CD4-positive, CD25-positive, alpha-beta regulatory T cell (primary cell): ENCODE measurements at regions not wholly inside any gene's neighbourhood (a gene's known extent, or its start where the extent isn't known, plus 50 kb on each side); places are given as distances from the start of the nearest gene placed in this dataset.

Experiments
- ATAC-seq, 2 donors: fragments of 150-1000 bp; cut with Tn5 transposase; one replicate each; pipeline ENCODE4 v1.10.0; 2021; ENCODE audit warnings: low read depth in 2 of 2, moderate number of reproducible peaks in 2 of 2, moderate library complexity in 1 of 2
- DNase-seq, 3 donors: peaks; one replicate each; pipeline versions ENCODE4 v3.0.0 to v3.0.0-alpha.2; 2012 to 2022; ENCODE audit warnings: mixed read lengths in 1 of 3
- H3K27ac ChIP-seq: one replicate; pipeline ENCODE4 v1.7.0; 2013; ENCODE audit warnings: mild to moderate bottlenecking, low read length; ENCODE audit not compliant: insufficient read depth, poor library complexity, severe bottlenecking
- H3K27me3 ChIP-seq: one replicate; pipeline ENCODE4 v1.7.0; 2013; ENCODE audit warnings: low read length; ENCODE audit not compliant: control insufficient read depth, insufficient read depth
- H3K36me3 ChIP-seq: one replicate; pipeline ENCODE4 v1.7.0; 2013; ENCODE audit warnings: mild to moderate bottlenecking, low read length, moderate library complexity; ENCODE audit not compliant: control insufficient read depth, insufficient read depth
- H3K4me1 ChIP-seq: 2 replicates; pipeline ENCODE4 v1.7.0; 2013; ENCODE audit warnings: mild to moderate bottlenecking, low read length; ENCODE audit not compliant: insufficient read depth, control insufficient read depth, poor library complexity, severe bottlenecking
- H3K4me3 ChIP-seq: one replicate; pipeline ENCODE4 v1.7.0; 2013; ENCODE audit warnings: low read depth, mild to moderate bottlenecking, low read length, moderate library complexity
- H3K9me3 ChIP-seq, 2 experiments: 1 replicate in 1 of 2; 2 replicates in 1 of 2; pipeline ENCODE4 v1.7.0; 2013; ENCODE audit warnings: low read length in 2 of 2, mild to moderate bottlenecking in 1 of 2, moderate library complexity in 1 of 2; ENCODE audit not compliant: control insufficient read depth in 2 of 2
- H3K27ac Mint-ChIP-seq, 3 donors: one replicate each; pipeline ENCODE4 v1.8.0; 2020 to 2022; ENCODE audit warnings: mild to moderate bottlenecking in 3 of 3, mixed read lengths in 3 of 3, moderate library complexity in 2 of 3
- H3K27me3 Mint-ChIP-seq: one replicate; pipeline ENCODE4 v1.8.0; 2022; ENCODE audit warnings: mild to moderate bottlenecking, mixed read lengths
- H3K36me3 Mint-ChIP-seq: one replicate; pipeline ENCODE4 v1.8.0; 2020; ENCODE audit warnings: mixed read lengths
- H3K4me1 Mint-ChIP-seq, 4 donors: one replicate each; pipeline ENCODE4 v1.8.0; 2020 to 2022; ENCODE audit warnings: mixed read lengths in 4 of 4, mild to moderate bottlenecking in 1 of 4
- H3K4me3 Mint-ChIP-seq, 4 donors: one replicate each; pipeline ENCODE4 v1.8.0; 2020 to 2022; ENCODE audit warnings: mild to moderate bottlenecking in 4 of 4, mixed read lengths in 4 of 4, moderate library complexity in 3 of 4
- H3K9me3 Mint-ChIP-seq, 7 donors: one replicate each; pipeline ENCODE4 v1.8.0; 2020 to 2022; ENCODE audit warnings: mixed read lengths in 7 of 7, mild to moderate bottlenecking in 3 of 7, moderate library complexity in 2 of 7

DNA sequence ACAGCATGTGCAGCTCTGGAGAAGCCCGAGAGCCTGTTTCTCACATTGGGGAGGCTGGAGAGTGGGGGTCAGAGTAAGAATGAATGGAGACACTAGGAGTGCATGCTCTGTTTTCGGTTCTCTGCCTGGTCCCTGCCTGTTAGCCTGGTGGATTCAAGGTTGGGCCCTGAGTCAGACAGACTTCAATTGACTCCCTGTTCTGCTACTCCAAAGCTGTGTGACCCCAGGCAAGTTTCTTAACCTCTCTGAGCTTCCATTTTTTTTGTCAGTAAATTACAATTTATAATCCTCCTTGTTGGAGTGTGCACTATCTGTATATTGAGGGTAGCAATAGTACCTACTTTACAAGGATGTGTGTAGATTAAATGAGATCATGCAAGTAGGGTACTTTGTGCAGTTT is 102.6 kb upstream of the ESRRB start:
- no peak overlapping the region for H3K4me3 ChIP-seq
- no peak overlapping the region for H3K27ac Mint-ChIP-seq
- H3K36me3 Mint-ChIP-seq: no peaks in the 10 kb centered on the region
- no peak overlapping the region for H3K4me3 Mint-ChIP-seq
- H3K27me3 Mint-ChIP-seq: peaks cover 4% of the 10 kb centered on the region
- ATAC-seq: no peak
- H3K36me3 ChIP-seq: no peaks in the 10 kb centered on the region
- no peak for DNase-seq
- H3K4me1 ChIP-seq: no peaks in the 10 kb centered on the region
- H3K4me1 Mint-ChIP-seq: no peaks in the 10 kb centered on the region
- no peaks in the 10 kb centered on the region for H3K9me3 ChIP-seq
- H3K9me3 Mint-ChIP-seq: peaks cover 0 to 2% (median 0%) of the 10 kb centered on the region in 7 donors
- H3K27me3 ChIP-seq: no peaks in the 10 kb centered on the region
- no peak overlapping the region for H3K27ac ChIP-seq

DNA sequence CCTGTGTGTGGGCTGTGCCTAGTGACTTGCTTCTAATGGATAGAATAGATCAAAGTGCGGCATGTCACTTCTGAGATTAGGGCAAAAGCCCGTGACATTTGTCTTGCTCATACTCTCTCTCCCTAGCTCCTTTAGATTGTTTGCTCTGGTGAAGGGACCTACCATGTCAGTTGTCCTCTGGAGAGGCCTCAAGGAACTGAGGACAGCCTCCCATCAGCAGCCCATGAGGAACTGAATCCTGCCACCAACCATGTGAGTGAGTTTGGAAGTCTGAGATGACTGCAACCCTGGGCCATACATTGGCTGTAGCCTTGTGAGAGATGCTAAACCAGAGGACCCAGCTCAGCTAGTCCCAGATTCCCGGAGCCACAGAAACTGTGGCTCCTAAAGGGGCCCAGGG is 101.6 kb upstream of the ESRRB start:
- H3K36me3 ChIP-seq: no peaks in the 10 kb centered on the region
- no peaks in the 10 kb centered on the region for H3K27me3 ChIP-seq
- H3K9me3 ChIP-seq: no peaks in the 10 kb centered on the region
- Mint-ChIP-seq H3K27me3 (peaks cover 4% of the 10 kb centered on the region), H3K4me1 (no peaks in the 10 kb centered on the region), H3K4me3 (no peak overlapping the region), H3K9me3 (peaks cover 0 to 2% (median 0%) of the 10 kb centered on the region in 7 donors), H3K27ac (no peak overlapping the region), H3K36me3 (no peaks in the 10 kb centered on the region)
- DNase-seq (no peak), ATAC-seq (no peak)
- no peaks in the 10 kb centered on the region for H3K4me1 ChIP-seq
- no peak overlapping the region for H3K27ac ChIP-seq
- no peak overlapping the region for H3K4me3 ChIP-seq

DNA sequence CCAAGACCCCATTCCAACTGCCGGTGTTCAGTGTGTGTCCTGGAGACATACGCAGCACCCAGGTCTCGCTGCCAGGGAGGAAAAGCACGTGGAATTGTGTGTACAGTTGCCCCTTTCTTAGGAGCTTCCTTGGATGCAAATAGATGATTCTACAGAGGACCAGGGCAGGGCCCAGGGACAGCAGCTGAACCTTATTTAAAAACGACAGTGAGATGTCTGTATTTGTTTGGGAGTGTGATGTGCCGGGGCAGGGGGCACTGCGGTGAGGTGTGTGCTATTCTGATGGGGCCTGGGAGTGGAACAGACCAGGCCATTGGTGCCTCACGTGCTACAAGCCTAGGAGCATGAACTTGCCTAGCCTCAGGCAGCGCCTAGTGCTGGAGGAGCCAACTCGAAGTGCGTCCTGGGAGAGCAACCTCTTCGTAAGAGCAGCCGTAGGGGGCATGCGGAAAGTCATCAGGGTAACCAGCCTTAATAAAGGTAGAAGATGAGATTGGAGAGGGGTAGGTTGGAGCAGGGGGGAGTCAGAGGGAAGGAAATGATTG is 98.3 kb upstream of the ESRRB start:
- no peak overlapping the region for H3K27ac ChIP-seq
- no peaks in the 10 kb centered on the region for H3K4me1 ChIP-seq
- H3K27ac Mint-ChIP-seq: no peak overlapping the region
- H3K4me1 Mint-ChIP-seq: no peaks in the 10 kb centered on the region
- peaks cover 0 to 5% (median 0%) of the 10 kb centered on the region in 7 donors for H3K9me3 Mint-ChIP-seq
- H3K9me3 ChIP-seq: no peaks in the 10 kb centered on the region
- H3K27me3 Mint-ChIP-seq: peaks cover 8% of the 10 kb centered on the region
- H3K4me3 Mint-ChIP-seq: no peak overlapping the region
- no peak overlapping the region for H3K4me3 ChIP-seq
- no peaks in the 10 kb centered on the region for H3K27me3 ChIP-seq
- no peak for ATAC-seq
- no peak for DNase-seq
- H3K36me3 Mint-ChIP-seq: no peaks in the 10 kb centered on the region
- no peaks in the 10 kb centered on the region for H3K36me3 ChIP-seq

DNA sequence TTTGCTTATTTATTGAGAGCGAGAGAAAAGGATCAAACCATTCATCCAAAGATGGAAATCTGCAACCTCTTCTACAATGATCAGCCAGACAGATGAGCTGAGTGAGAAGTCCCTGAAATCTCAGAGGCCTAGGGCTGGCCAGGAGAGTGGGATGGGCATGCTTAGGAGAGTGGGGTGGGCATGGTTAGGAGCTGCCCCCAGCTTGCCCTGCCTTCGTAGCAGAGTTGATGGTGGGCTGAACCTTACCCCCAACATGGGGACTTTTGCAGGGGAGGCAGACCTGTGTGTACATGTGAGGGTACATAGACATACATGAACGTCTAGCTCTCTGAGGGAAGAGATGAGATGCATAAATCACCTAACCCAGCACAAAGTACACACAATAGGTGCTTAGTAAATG is 95.7 kb upstream of the ESRRB start:
- no peak overlapping the region for H3K27ac ChIP-seq
- H3K36me3 Mint-ChIP-seq: no peaks in the 10 kb centered on the region
- H3K27ac Mint-ChIP-seq: no peak overlapping the region
- no peak overlapping the region for H3K4me3 ChIP-seq
- no peaks in the 10 kb centered on the region for H3K9me3 ChIP-seq
- peaks cover 0 to 4% (median 0%) of the 10 kb centered on the region in 7 donors for H3K9me3 Mint-ChIP-seq
- no peaks in the 10 kb centered on the region for H3K4me1 Mint-ChIP-seq
- DNase-seq: no peak
- peaks cover 13% of the 10 kb centered on the region for H3K27me3 Mint-ChIP-seq
- H3K36me3 ChIP-seq: no peaks in the 10 kb centered on the region
- no peak for ATAC-seq
- H3K4me3 Mint-ChIP-seq: no peak overlapping the region
- no peaks in the 10 kb centered on the region for H3K27me3 ChIP-seq
- H3K4me1 ChIP-seq: no peaks in the 10 kb centered on the region

DNA sequence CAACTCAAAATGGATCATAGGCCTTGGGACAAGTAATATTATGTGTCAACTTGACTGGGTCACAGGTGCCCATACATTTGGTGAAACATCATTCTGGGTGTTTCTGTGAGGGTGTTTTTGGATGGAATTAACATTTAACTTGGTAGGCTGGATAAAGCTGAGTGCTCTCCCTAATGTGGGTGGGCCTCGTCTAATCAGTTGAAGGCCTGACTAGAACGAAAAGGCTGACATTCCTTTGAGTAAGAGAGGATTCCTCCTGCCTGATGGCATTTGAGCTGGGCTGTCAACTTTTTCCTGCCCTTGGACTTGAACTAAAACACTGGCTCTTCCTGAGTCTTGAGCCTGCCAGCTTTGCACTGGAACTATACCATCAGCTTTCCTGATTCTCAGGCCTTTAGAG is 93.4 kb upstream of the ESRRB start:
- Histone ChIP-seq H3K4me3 (no peak overlapping the region), H3K9me3 (no peaks in the 10 kb centered on the region), H3K27ac (no peak overlapping the region), H3K36me3 (no peaks in the 10 kb centered on the region), H3K27me3 (no peaks in the 10 kb centered on the region), H3K4me1 (no peaks in the 10 kb centered on the region)
- DNase-seq (no peak), ATAC-seq (no peak)
- Mint-ChIP-seq H3K36me3 (no peaks in the 10 kb centered on the region), H3K9me3 (peaks cover 0 to 4% (median 0%) of the 10 kb centered on the region in 7 donors), H3K4me1 (no peaks in the 10 kb centered on the region), H3K27ac (no peak overlapping the region), H3K4me3 (no peak overlapping the region), H3K27me3 (peaks cover 23% of the 10 kb centered on the region)

DNA sequence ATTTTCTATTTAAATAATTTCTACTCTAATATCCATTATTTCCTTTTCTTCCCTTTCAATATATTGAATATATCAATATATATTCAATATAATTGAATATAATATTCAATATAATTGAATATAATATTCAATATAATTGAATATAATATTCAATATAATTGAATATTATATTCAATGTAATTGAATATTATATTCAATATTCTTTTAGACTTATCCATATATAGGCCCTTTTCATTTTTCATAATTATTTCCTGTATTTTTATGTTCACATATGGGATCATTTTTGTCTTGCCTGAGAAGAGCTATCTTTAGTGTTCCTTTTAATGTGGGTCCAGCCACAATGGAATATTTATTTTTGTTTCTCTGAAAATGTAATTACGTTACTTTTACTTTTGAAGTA is 88.9 kb upstream of the ESRRB start:
- Histone ChIP-seq H3K27ac (no peak overlapping the region), H3K36me3 (no peaks in the 10 kb centered on the region), H3K9me3 (no peaks in the 10 kb centered on the region), H3K27me3 (no peaks in the 10 kb centered on the region), H3K4me3 (no peak overlapping the region), H3K4me1 (no peaks in the 10 kb centered on the region)
- H3K4me3 Mint-ChIP-seq: no peak overlapping the region
- no peaks in the 10 kb centered on the region for H3K4me1 Mint-ChIP-seq
- H3K27me3 Mint-ChIP-seq: peaks cover 25% of the 10 kb centered on the region
- peaks cover 0 to 1% (median 0%) of the 10 kb centered on the region in 7 donors for H3K9me3 Mint-ChIP-seq
- H3K36me3 Mint-ChIP-seq: no peaks in the 10 kb centered on the region
- ATAC-seq: no peak
- no peak for DNase-seq
- no peak overlapping the region for H3K27ac Mint-ChIP-seq

DNA sequence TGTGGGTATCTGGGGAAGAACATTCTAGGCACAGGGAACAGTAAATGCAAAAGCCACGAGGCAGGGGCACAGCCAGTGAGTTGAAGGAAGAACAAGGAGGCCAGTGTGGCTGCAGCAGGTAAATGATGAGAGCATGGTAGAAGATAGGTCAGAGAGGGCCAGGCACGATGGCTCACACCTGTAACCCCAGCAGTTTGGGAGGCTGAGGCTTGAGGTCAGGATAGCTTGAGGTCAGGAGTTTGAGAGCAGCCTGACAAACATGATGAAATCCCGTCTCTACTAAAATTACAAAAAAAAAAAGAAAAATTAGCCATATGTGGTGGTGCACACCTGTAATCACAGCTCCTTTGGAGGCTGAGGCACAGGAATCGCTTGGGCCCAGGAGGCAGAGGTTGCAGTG is 86.7 kb upstream of the ESRRB start:
- Mint-ChIP-seq H3K36me3 (no peaks in the 10 kb centered on the region), H3K27ac (no peak overlapping the region), H3K4me3 (no peak overlapping the region), H3K9me3 (peaks cover 0 to 1% (median 0%) of the 10 kb centered on the region in 7 donors), H3K27me3 (peaks cover 23% of the 10 kb centered on the region), H3K4me1 (no peaks in the 10 kb centered on the region)
- H3K36me3 ChIP-seq: no peaks in the 10 kb centered on the region
- H3K27me3 ChIP-seq: peaks cover 2% of the 10 kb centered on the region
- no peak overlapping the region for H3K27ac ChIP-seq
- no peak overlapping the region for H3K4me3 ChIP-seq
- DNase-seq (no peak), ATAC-seq (no peak)
- no peaks in the 10 kb centered on the region for H3K4me1 ChIP-seq
- H3K9me3 ChIP-seq: no peaks in the 10 kb centered on the region

DNA sequence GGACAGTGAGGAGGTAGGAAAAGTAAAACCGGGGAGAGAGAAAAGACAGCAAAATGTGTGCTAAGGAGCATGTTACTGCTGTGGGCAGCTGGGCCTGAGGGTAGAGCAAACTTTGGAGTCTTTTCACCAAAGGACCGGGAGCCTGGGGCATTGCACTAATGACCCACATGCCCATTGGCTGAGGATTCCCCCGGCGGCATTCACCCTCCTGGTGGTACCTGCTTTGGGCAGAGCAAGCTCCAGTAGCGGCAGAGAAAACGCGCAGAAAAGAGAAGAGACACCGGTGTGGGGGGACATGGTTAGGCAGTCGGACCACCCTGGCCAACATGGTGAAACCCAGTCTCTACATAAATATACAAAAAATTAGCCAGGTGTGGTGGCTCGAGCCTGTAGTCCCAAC is 83.4 kb upstream of the ESRRB start:
- ATAC-seq (no peak), DNase-seq (no peak)
- H3K36me3 ChIP-seq: no peaks in the 10 kb centered on the region
- H3K27me3 ChIP-seq: peaks cover 2% of the 10 kb centered on the region
- no peaks in the 10 kb centered on the region for H3K4me1 ChIP-seq
- no peaks in the 10 kb centered on the region for H3K36me3 Mint-ChIP-seq
- H3K4me3 Mint-ChIP-seq: no peak overlapping the region
- no peaks in the 10 kb centered on the region for H3K9me3 ChIP-seq
- peaks cover 17% of the 10 kb centered on the region for H3K27me3 Mint-ChIP-seq
- no peaks in the 10 kb centered on the region for H3K4me1 Mint-ChIP-seq
- no peak overlapping the region for H3K27ac ChIP-seq
- H3K4me3 ChIP-seq: no peak overlapping the region
- H3K9me3 Mint-ChIP-seq: peaks cover 0 to under 1% (median 0%) of the 10 kb centered on the region in 7 donors
- no peak overlapping the region for H3K27ac Mint-ChIP-seq
